HepG2 (cell line): ENCODE measurements at regions not wholly inside any gene's neighbourhood (a gene's known extent, or its start where the extent isn't known, plus 50 kb on each side); places are given as distances from the start of the nearest gene placed in this dataset.

ENCODE experiments used
- ATAC-seq: fragments of 200-7000 bp; cut with Tn5 transposase; 3 replicates; pipeline ENCODE4 v1.9.1; 2020; ENCODE audit warnings: mild to moderate bottlenecking, moderate library complexity
- BruUV-seq: library from RNA; stranded (reverse); fragments of 400-500 nt; replicated peaks from 2 replicates; lab custom pipeline; 2021; lab: Mats Ljungman, UMichigan
- CTCF ChIA-PET: fragments of 300-600 bp; formaldehyde crosslinking; extraction: SDS; loops from one replicate; lab custom pipeline; 2021; ENCODE audit warnings: low total read pairs, inconsistent platforms, low intra/inter-chr PET ratio; lab: Yijun Ruan, JAX
- POLR2A ChIA-PET: fragments of 350-600 bp; sonication (Branson Sonifier 250); formaldehyde crosslinking; loops from one replicate; lab custom pipeline; 2020; ENCODE audit warnings: antibody characterized with exemption, inconsistent platforms; lab: Yijun Ruan, JAX
- DNase-seq: peaks from one replicate; pipeline ENCODE4 v3.0.0-alpha.2; 2015; ENCODE audit warnings: low spot score
- FAIRE-seq: peaks from 3 replicates; lab custom pipeline; 2011; peaks lifted over from hg19 to GRCh38; lab: Jason Lieb, UNC
- H2AFZ ChIP-seq: one replicate; pipeline ENCODE4 v1.6.1; 2011; ENCODE audit warnings: low read length, inconsistent platforms
- H3K27ac ChIP-seq: fragments of 300-600 bp; 3 replicates; pipeline ENCODE4 v1.8.0; 2011; ENCODE audit warnings: mixed run types, mild to moderate bottlenecking, mixed read lengths, low read length, inconsistent platforms; ENCODE audit not compliant: insufficient read depth; ENCODE audit errors: extremely low read length
- H3K27me3 ChIP-seq, 2 experiments: fragments of 200-600 bp in 1 of 2; 2 replicates in 1 of 2; 3 replicates in 1 of 2; pipeline versions ENCODE4 v1.6.0 to v1.8.0; 2011; ENCODE audit warnings: low read length in 2 of 2, mild to moderate bottlenecking in 2 of 2, moderate library complexity in 2 of 2, inconsistent platforms in 1 of 2; ENCODE audit not compliant: insufficient read depth in 2 of 2, control insufficient read depth in 1 of 2
- H3K36me3 ChIP-seq, 2 experiments: fragments of 200-600 bp in 1 of 2; replicated peaks in 1 of 2; 2 replicates in 1 of 2; 3 replicates in 1 of 2; pipeline versions ENCODE4 v1.5.1 to v1.8.0; 2011; ENCODE audit warnings: low read length in 2 of 2, inconsistent platforms in 1 of 2; ENCODE audit not compliant: insufficient read depth in 2 of 2, control insufficient read depth in 1 of 2
- H3K4me1 ChIP-seq: 2 replicates; pipeline ENCODE4 v1.5.1; 2012; ENCODE audit warnings: low read length, inconsistent platforms; ENCODE audit not compliant: insufficient read depth
- H3K4me2 ChIP-seq: 2 replicates; pipeline ENCODE4 v1.6.0; 2011; ENCODE audit warnings: low read depth, low read length, inconsistent platforms
- H3K4me3 ChIP-seq, 3 experiments: fragments of 200-600 bp in 1 of 3; sonication (generic), shearing (Covaris generic) in 1 of 3; replicated peaks in 1 of 3; 2 replicates each; pipeline ENCODE4 v1.5.1; 2011 to 2016; ENCODE audit warnings: low read length in 3 of 3, inconsistent platforms in 2 of 3, low read depth in 2 of 3, mild to moderate bottlenecking in 2 of 3, control low read depth in 1 of 3, mixed read lengths in 1 of 3; ENCODE audit not compliant: insufficient read depth in 1 of 3
- H3K79me2 ChIP-seq: one replicate; pipeline ENCODE4 v1.6.1; 2011; ENCODE audit warnings: low read length, inconsistent platforms; ENCODE audit not compliant: insufficient read depth
- H3K9ac ChIP-seq: 2 replicates; pipeline ENCODE4 v1.6.0; 2011; ENCODE audit warnings: mild to moderate bottlenecking, low read depth, low read length, inconsistent platforms; ENCODE audit not compliant: insufficient read depth
- H3K9me3 ChIP-seq: 2 replicates; pipeline ENCODE4 v1.5.1; 2012; ENCODE audit warnings: mild to moderate bottlenecking, low read length
- H4K20me1 ChIP-seq: 2 replicates; pipeline ENCODE4 v1.6.0; 2011; ENCODE audit warnings: inconsistent platforms, mild to moderate bottlenecking, low read length, moderate library complexity; ENCODE audit not compliant: insufficient read depth
- ARID2 ChIP-seq: sonication (generic); formaldehyde crosslinking; IDR thresholded peaks from 2 replicates; pipeline ENCODE4 v1.8.1; 2022; ENCODE audit warnings: mild to moderate bottlenecking, missing genetic modification reagents, borderline replicate concordance
- ARID5B ChIP-seq: IDR thresholded peaks from 2 replicates; pipeline ENCODE4 v1.4.0; 2020; ENCODE audit warnings: mild to moderate bottlenecking, missing genetic modification reagents
- ATF1 ChIP-seq: IDR thresholded peaks from 2 replicates; pipeline ENCODE4 v1.6.1; 2016; ENCODE audit warnings: mild to moderate bottlenecking, control low read depth
- DMAP1 ChIP-seq: IDR thresholded peaks from 2 replicates; pipeline ENCODE4 v1.6.1; 2016
- HMGXB3 ChIP-seq: sonication (generic); formaldehyde crosslinking; IDR thresholded peaks from 2 replicates; pipeline ENCODE4 v1.4.0; 2020; ENCODE audit warnings: missing genetic modification reagents, borderline replicate concordance
- HOMEZ ChIP-seq: IDR thresholded peaks from 2 replicates; pipeline ENCODE4 v1.6.1; 2016; ENCODE audit warnings: low read depth
- KAT2B ChIP-seq: fragments of 150-350 bp; IDR thresholded peaks from 2 replicates; pipeline ENCODE4 v1.6.1; 2014; ENCODE audit warnings: low read depth, low read length, borderline replicate concordance
- PHF21A ChIP-seq: sonication (generic); formaldehyde crosslinking; IDR thresholded peaks from 2 replicates; pipeline ENCODE4 v1.5.0; 2020; ENCODE audit warnings: mild to moderate bottlenecking, missing genetic modification reagents
- U2AF2 ChIP-seq: fragments of 200-400 bp; formaldehyde crosslinking; IDR thresholded peaks from 2 replicates; pipeline ENCODE4 v1.6.1; 2017; ENCODE audit warnings: low read depth, mild to moderate bottlenecking, low read length
- ZFAT ChIP-seq: sonication (generic); formaldehyde crosslinking; conservative IDR thresholded peaks from 2 replicates; pipeline ENCODE4 v1.8.1; 2023; ENCODE audit warnings: missing genetic modification reagents, inconsistent platforms
- ZNF280D ChIP-seq: sonication (generic); formaldehyde crosslinking; IDR thresholded peaks from 2 replicates; pipeline ENCODE4 v1.5.1; 2020; ENCODE audit warnings: mild to moderate bottlenecking, missing genetic modification reagents
- WGBS: methylation state at CpG from one replicate; pipeline ENCODE4 v1.1.6; 2017; ENCODE audit warnings: low lambda C conversion rate; 5-methylcytosine and 5-hydroxymethylcytosine counted together
- in situ Hi-C: cut with HindIII; loops from 2 replicates; pipeline ENCODE4 v1.10.0; 2017; ENCODE audit warnings: low pct_unique_long_range_greater_than_20kb; ENCODE audit not compliant: extremely low pct_ligation_motif_present
- intact Hi-C: fragments of 100-400 bp; cut with micrococcal nuclease; formaldehyde crosslinking; loops from one replicate; pipeline ENCODE4 v1.10.0; 2022; ENCODE audit not compliant: unreplicated experiment

- peak overlapping the region in 1 of 3 experiments; percentile 41; a peak in 2 of 6 replicates for H3K4me3 ChIP-seq
- intact Hi-C loops = loop anchor here (2.0 kb wide), 1 partner anchor 21 kb away; no protein-coding TSS in a partner anchor
- DNase-seq (no peak), FAIRE-seq (peak; percentile 73), ATAC-seq (peak; percentile 52)
- no peaks in the 10 kb centered on the region for H3K27me3 ChIP-seq
- peak overlapping the region; percentile 65 for H3K27ac ChIP-seq
- no peaks in the 10 kb centered on the region for H4K20me1 ChIP-seq
- in situ Hi-C loops = no loop called here
- WGBS = 33% methylated on average over 4 of the region's 4 CpGs
- H3K4me1 ChIP-seq = peaks cover 62% of the 10 kb centered on the region
- BruUV-seq = TSS peak; percentile 47
- no peaks in the 10 kb centered on the region for H3K36me3 ChIP-seq
- H3K79me2 ChIP-seq = no peaks in the 10 kb centered on the region
- peak overlapping the region; percentile 18 for H2AFZ ChIP-seq
- ChIA-PET POLR2A (interaction anchor here (0.9 to 3.1 kb wide), 7 partner anchors 10 to 250 kb away, joined by 3 to 23 read pairs (median 3); partner anchors contain the start of gene FOXQ1), CTCF (no interaction called here)
- no peaks in the 10 kb centered on the region for H3K9me3 ChIP-seq
- peak overlapping the region; percentile 59 for H3K4me2 ChIP-seq
- H3K9ac ChIP-seq = peak overlapping the region; percentile 6; the same call in 1 of the 2 replicates
- TF ChIP-seq HMGXB3 (CRISPR knock-in tag) (no peak), DMAP1 (CRISPR knock-in tag) (no peak), ATF1 (CRISPR knock-in tag) (peak; percentile 6; the same call in 1 of the 2 replicates), ZNF280D (CRISPR knock-in tag) (no peak), ARID2 (CRISPR knock-in tag) (peak; percentile 76; the same call in 1 of the 2 replicates), KAT2B (no peak), PHF21A (CRISPR knock-in tag) (0 out of 2 replicates have a peak, but pooled peaks have one; percentile 11), U2AF2 (no peak), ARID5B (CRISPR knock-in tag) (no peak), HOMEZ (CRISPR knock-in tag) (0 out of 2 replicates have a peak, but pooled peaks have one; percentile 8), ZFAT (CRISPR knock-in tag) (no peak)
Measured at GRCh38 chr6:1075444-1075843, 236.5 kb upstream of the FOXQ1 start.
